ENCODE measurements at regions not wholly inside any gene's neighbourhood (a gene's known extent, or its start where the extent isn't known, plus 50 kb on each side); places are given as distances from the start of the nearest gene placed in this dataset.
"Not testable (repeated sequence)": the region's sequence is repeated elsewhere in the genome, so short reads cannot be mapped to it uniquely, and the experiment has no call there.

GRCh38 chr13:56015919-56016318 lies 1124.8 kb upstream of the PRR20A start:
- Mint-ChIP-seq H3K9me3 (peaks cover 14% of the 10 kb centered on the region), H3K27me3 (no peaks in the 10 kb centered on the region), H3K27ac (no peak overlapping the region)

GRCh38 chr13:56019606-56020005 lies 1121.1 kb upstream of the PRR20A start:
- ATAC-seq (no peak), DNase-seq (ENCODE audit: low spot score) (no peak)
- Mint-ChIP-seq H3K36me3 (peaks cover 4% of the 10 kb centered on the region), H3K27ac (no peak overlapping the region), H3K4me3 (no peak overlapping the region), H3K27me3 (no peaks in the 10 kb centered on the region), H3K9me3 (peaks cover 19% of the 10 kb centered on the region), H3K4me1 (ENCODE audit: low read depth in 2 of 2) (no peaks in the 10 kb centered on the region)

More at GRCh38 chr13:56015919-56016318, 1124.8 kb upstream of the PRR20A start:
- ATAC-seq = no peak
- H3K4me3 Mint-ChIP-seq = no peak overlapping the region
- peaks cover 4% of the 10 kb centered on the region for H3K36me3 Mint-ChIP-seq
- no peak for DNase-seq (ENCODE audit: low spot score)
- H3K4me1 Mint-ChIP-seq (ENCODE audit: low read depth in 2 of 2) = no peaks in the 10 kb centered on the region

DNA sequence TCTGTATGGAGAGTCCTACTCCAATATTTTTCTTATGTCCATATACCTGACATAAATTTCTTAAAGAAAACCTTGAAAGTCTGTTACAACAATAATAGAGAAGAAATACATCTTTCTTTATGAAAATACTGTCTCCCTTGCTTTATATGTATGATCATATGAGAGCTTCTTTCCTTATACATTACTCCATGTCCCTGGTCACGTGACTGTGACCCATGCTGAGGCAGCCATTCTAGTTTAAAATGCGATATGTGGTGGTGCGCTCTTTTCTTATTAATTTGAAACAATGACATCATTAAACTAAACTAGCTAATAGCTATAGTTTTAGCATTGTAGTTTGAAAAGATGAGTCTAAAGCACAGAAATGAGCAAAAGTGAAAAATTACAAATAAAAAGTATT lies 1120.3 kb upstream of the PRR20A start:
- no peak for DNase-seq (ENCODE audit: low spot score)
- peaks cover 15% of the 10 kb centered on the region for H3K9me3 Mint-ChIP-seq

GRCh38 chr13:56039992-56040391 lies 1100.7 kb upstream of the PRR20A start:
- H3K9me3 Mint-ChIP-seq = peaks cover 28% of the 10 kb centered on the region

More for the DNA sequence above, 1120.3 kb upstream of the PRR20A start:
- Mint-ChIP-seq H3K36me3 (peaks cover 4% of the 10 kb centered on the region), H3K27ac (no peak overlapping the region), H3K4me1 (ENCODE audit: low read depth in 2 of 2) (no peaks in the 10 kb centered on the region), H3K4me3 (no peak overlapping the region), H3K27me3 (no peaks in the 10 kb centered on the region)
- no peak for ATAC-seq

GRCh38 chr13:56066321-56066720 lies 1074.4 kb upstream of the PRR20A start:
- peaks cover 11% of the 10 kb centered on the region for H3K9me3 Mint-ChIP-seq
- H3K27ac Mint-ChIP-seq = no peak overlapping the region
- H3K27me3 Mint-ChIP-seq = no peaks in the 10 kb centered on the region
- H3K4me3 Mint-ChIP-seq = no peak overlapping the region
- no peaks in the 10 kb centered on the region for H3K4me1 Mint-ChIP-seq (ENCODE audit: low read depth in 2 of 2)
- ATAC-seq (no peak), DNase-seq (ENCODE audit: low spot score) (no peak)
- no peaks in the 10 kb centered on the region for H3K36me3 Mint-ChIP-seq

More at GRCh38 chr13:56039992-56040391, 1100.7 kb upstream of the PRR20A start:
- no peaks in the 10 kb centered on the region for H3K4me1 Mint-ChIP-seq (ENCODE audit: low read depth in 2 of 2)
- no peak for DNase-seq (ENCODE audit: low spot score)
- H3K4me3 Mint-ChIP-seq = no peak overlapping the region
- no peak overlapping the region for H3K27ac Mint-ChIP-seq
- peaks cover 29% of the 10 kb centered on the region for H3K36me3 Mint-ChIP-seq
- no peak for ATAC-seq
- H3K27me3 Mint-ChIP-seq = no peaks in the 10 kb centered on the region

GRCh38 chr13:56102641-56103040 lies 1038.1 kb upstream of the PRR20A start:
- ATAC-seq = no peak
- Mint-ChIP-seq H3K4me3 (no peak overlapping the region), H3K27ac (no peak overlapping the region), H3K4me1 (ENCODE audit: low read depth in 2 of 2) (no peaks in the 10 kb centered on the region), H3K9me3 (peaks cover 14% of the 10 kb centered on the region), H3K27me3 (no peaks in the 10 kb centered on the region), H3K36me3 (peaks cover 7% of the 10 kb centered on the region)
- no peak for DNase-seq (ENCODE audit: low spot score)

GRCh38 chr13:56110751-56111150 lies 1030.0 kb upstream of the PRR20A start:
- Mint-ChIP-seq H3K4me3 (no peak overlapping the region), H3K36me3 (peaks cover 29% of the 10 kb centered on the region), H3K27me3 (no peaks in the 10 kb centered on the region), H3K9me3 (peaks cover 30% of the 10 kb centered on the region), H3K27ac (no peak overlapping the region), H3K4me1 (ENCODE audit: low read depth in 2 of 2) (no peaks in the 10 kb centered on the region)
- no peak for DNase-seq (ENCODE audit: low spot score)
- no peak for ATAC-seq

DNA sequence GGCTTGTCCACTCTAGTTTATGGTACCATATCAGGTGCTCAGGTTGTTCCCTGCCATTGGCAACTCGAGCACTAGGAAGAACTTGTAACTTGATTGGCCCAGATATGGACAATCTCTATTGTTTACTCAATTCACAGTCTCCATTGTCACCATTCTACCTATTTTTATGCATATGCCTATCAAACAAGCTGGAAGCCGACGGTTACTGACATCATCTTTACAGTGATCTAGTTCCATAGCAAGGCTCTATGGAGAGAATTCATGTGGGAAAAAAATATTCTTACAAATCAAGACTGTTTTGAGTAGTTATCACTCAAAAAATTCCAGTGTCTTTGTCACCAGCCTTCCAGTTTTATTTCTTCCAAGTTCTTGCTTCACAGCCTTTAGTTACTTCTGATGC lies 1006.2 kb upstream of the PRR20A start:
- no peak for DNase-seq (ENCODE audit: low spot score)
- Mint-ChIP-seq H3K36me3 (no peaks in the 10 kb centered on the region), H3K4me1 (ENCODE audit: low read depth in 2 of 2) (no peaks in the 10 kb centered on the region), H3K4me3 (no peak overlapping the region), H3K9me3 (peaks cover 6% of the 10 kb centered on the region), H3K27me3 (no peaks in the 10 kb centered on the region), H3K27ac (no peak overlapping the region)
- ATAC-seq = no peak

GRCh38 chr13:56166864-56167263 lies 973.9 kb upstream of the PRR20A start:
- ATAC-seq = no peak
- Mint-ChIP-seq H3K27ac (no peak overlapping the region), H3K36me3 (no peaks in the 10 kb centered on the region), H3K4me3 (no peak overlapping the region), H3K9me3 (peaks cover 5% of the 10 kb centered on the region), H3K27me3 (no peaks in the 10 kb centered on the region), H3K4me1 (ENCODE audit: low read depth in 2 of 2) (no peaks in the 10 kb centered on the region)
- DNase-seq (ENCODE audit: low spot score) = no peak

- Mint-ChIP-seq H3K4me3 (no peak overlapping the region), H3K9me3 (peaks cover 5% of the 10 kb centered on the region), H3K36me3 (no peaks in the 10 kb centered on the region), H3K27ac (no peak overlapping the region), H3K4me1 (ENCODE audit: low read depth in 2 of 2) (no peaks in the 10 kb centered on the region), H3K27me3 (no peaks in the 10 kb centered on the region)
- ATAC-seq = no peak
- DNase-seq (ENCODE audit: low spot score) = no peak
Observed at GRCh38 chr13:56168581-56168980, 972.1 kb upstream of the PRR20A start.

GRCh38 chr13:56173346-56173745 lies 967.4 kb upstream of the PRR20A start:
- Mint-ChIP-seq H3K4me3 (no peak overlapping the region), H3K27ac (no peak overlapping the region), H3K9me3 (peaks cover 10% of the 10 kb centered on the region), H3K27me3 (no peaks in the 10 kb centered on the region), H3K4me1 (ENCODE audit: low read depth in 2 of 2) (no peaks in the 10 kb centered on the region), H3K36me3 (no peaks in the 10 kb centered on the region)
- DNase-seq (ENCODE audit: low spot score) (no peak), ATAC-seq (no peak)

GRCh38 chr13:56182598-56182997 lies 958.1 kb upstream of the PRR20A start:
- ATAC-seq = no peak

DNA sequence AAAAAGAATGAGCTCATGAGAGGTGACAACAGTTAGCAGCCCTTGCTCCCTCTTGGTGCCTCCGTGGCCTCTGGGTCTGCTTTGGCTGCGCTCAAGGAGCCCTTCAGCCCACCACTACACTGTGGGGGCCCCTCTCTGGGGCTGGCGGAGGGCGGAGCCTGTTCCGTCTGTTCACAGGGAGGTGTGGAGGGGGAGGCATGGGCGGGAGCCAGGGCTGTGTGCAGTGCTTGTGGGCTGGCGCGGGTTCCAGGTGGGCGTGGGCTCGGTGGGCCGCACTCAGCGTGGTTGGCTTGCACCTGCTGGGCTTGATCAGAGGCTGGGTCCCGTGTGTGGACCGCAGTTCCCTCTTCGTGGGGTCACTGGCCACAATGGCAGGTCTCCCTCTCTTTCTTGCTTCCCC lies 953.4 kb upstream of the PRR20A start:
- H3K9me3 Mint-ChIP-seq = peaks cover 10% of the 10 kb centered on the region
- ATAC-seq (no peak), DNase-seq (ENCODE audit: low spot score) (no peak)
- H3K27me3 Mint-ChIP-seq = no peaks in the 10 kb centered on the region
- H3K4me3 Mint-ChIP-seq = no peak overlapping the region
- H3K36me3 Mint-ChIP-seq = peaks cover 10% of the 10 kb centered on the region
- no peaks in the 10 kb centered on the region for H3K4me1 Mint-ChIP-seq (ENCODE audit: low read depth in 2 of 2)
- H3K27ac Mint-ChIP-seq = no peak overlapping the region

More at GRCh38 chr13:56182598-56182997, 958.1 kb upstream of the PRR20A start:
- DNase-seq (ENCODE audit: low spot score) = no peak
- H3K4me3 Mint-ChIP-seq = no peak overlapping the region
- H3K27ac Mint-ChIP-seq = no peak overlapping the region
- H3K36me3 Mint-ChIP-seq = peaks cover 16% of the 10 kb centered on the region
- no peaks in the 10 kb centered on the region for H3K27me3 Mint-ChIP-seq
- H3K9me3 Mint-ChIP-seq = peaks cover 12% of the 10 kb centered on the region
- no peaks in the 10 kb centered on the region for H3K4me1 Mint-ChIP-seq (ENCODE audit: low read depth in 2 of 2)

DNA sequence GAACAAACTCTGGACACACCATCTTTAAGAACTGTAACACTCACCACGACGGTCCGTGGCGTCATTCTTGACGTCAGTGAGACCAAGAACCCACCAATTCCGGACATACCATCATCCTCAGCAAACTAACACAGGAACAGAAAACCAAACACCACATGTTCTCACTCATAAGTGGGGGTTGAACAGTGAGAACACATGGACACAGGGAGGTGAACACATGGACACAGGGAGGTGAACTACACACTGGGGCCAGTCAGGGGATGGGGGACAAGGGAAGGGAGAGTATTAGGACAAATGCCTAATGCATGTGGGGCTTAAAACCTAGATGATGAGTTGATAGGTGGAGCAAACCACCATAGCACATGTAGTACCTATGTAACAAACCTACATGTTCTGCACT lies 952.1 kb upstream of the PRR20A start:
- not testable (repeated sequence) for DNase-seq (ENCODE audit: low spot score); H3K27ac Mint-ChIP-seq; ATAC-seq; H3K4me1 Mint-ChIP-seq (ENCODE audit: low read depth in 2 of 2); H3K4me3 Mint-ChIP-seq; H3K27me3 Mint-ChIP-seq; H3K9me3 Mint-ChIP-seq; H3K36me3 Mint-ChIP-seq

- H3K36me3 Mint-ChIP-seq = no peaks in the 10 kb centered on the region
- H3K27ac Mint-ChIP-seq = no peak overlapping the region
- peaks cover 3% of the 10 kb centered on the region for H3K9me3 Mint-ChIP-seq
- ATAC-seq = no peak
- no peak overlapping the region for H3K4me3 Mint-ChIP-seq
- no peaks in the 10 kb centered on the region for H3K27me3 Mint-ChIP-seq
- no peaks in the 10 kb centered on the region for H3K4me1 Mint-ChIP-seq (ENCODE audit: low read depth in 2 of 2)
- no peak for DNase-seq (ENCODE audit: low spot score)
Observed at GRCh38 chr13:56189439-56189838, 951.3 kb upstream of the PRR20A start.

All from natural killer cell treated with Interleukin-12 subunit alpha and Interleukin-12 subunit beta and Interleukin-15 and Interleukin-18, amount 100 ng/mL, for 72 hours (primary cell).